ENCODE measurements at regions not wholly inside any gene's neighbourhood (a gene's known extent, or its start where the extent isn't known, plus 50 kb on each side); places are given as distances from the start of the nearest gene placed in this dataset.

- no peak for TF ChIP-seq ZNF138 (tag by site-specific recombination; IDR thresholded peaks at IDR 0.05; ENCODE audit: borderline replicate concordance)
- TF ChIP-seq, protein P1, sequence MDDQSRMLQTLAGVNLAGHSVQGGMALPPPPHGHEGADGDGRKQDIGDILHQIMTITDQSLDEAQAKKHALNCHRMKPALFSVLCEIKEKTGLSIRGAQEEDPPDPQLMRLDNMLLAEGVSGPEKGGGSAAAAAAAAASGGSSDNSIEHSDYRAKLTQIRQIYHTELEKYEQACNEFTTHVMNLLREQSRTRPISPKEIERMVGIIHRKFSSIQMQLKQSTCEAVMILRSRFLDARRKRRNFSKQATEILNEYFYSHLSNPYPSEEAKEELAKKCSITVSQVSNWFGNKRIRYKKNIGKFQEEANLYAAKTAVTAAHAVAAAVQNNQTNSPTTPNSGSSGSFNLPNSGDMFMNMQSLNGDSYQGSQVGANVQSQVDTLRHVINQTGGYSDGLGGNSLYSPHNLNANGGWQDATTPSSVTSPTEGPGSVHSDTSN (CRISPR knock-in tag; IDR thresholded peaks at IDR 0.05) = no peak
Observed at GRCh38 chr5:64018966-64019365, 56.7 kb upstream of the HTR1A start (continued).

- no peak for TF ChIP-seq ZNF138 (tag by site-specific recombination; IDR thresholded peaks at IDR 0.05; ENCODE audit: borderline replicate concordance)
- TF ChIP-seq, protein P2, sequence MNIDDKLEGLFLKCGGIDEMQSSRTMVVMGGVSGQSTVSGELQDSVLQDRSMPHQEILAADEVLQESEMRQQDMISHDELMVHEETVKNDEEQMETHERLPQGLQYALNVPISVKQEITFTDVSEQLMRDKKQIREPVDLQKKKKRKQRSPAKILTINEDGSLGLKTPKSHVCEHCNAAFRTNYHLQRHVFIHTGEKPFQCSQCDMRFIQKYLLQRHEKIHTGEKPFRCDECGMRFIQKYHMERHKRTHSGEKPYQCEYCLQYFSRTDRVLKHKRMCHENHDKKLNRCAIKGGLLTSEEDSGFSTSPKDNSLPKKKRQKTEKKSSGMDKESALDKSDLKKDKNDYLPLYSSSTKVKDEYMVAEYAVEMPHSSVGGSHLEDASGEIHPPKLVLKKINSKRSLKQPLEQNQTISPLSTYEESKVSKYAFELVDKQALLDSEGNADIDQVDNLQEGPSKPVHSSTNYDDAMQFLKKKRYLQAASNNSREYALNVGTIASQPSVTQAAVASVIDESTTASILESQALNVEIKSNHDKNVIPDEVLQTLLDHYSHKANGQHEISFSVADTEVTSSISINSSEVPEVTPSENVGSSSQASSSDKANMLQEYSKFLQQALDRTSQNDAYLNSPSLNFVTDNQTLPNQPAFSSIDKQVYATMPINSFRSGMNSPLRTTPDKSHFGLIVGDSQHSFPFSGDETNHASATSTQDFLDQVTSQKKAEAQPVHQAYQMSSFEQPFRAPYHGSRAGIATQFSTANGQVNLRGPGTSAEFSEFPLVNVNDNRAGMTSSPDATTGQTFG (tag by site-specific recombination; IDR thresholded peaks at IDR 0.05; ENCODE audit: borderline replicate concordance) = no peak
- no peak for TF ChIP-seq SETDB1 (IDR thresholded peaks at IDR 0.05; ENCODE audit: insufficient read length, low read length)
- TF ChIP-seq SCRT2 (tag by site-specific recombination; IDR thresholded peaks at IDR 0.05) = no peak
- no peak for TF ChIP-seq ZNF785 (tag by site-specific recombination; IDR thresholded peaks at IDR 0.05)
- no peak for TF ChIP-seq PATZ1 (tag by site-specific recombination; IDR thresholded peaks at IDR 0.05)
- TF ChIP-seq, protein P3, sequence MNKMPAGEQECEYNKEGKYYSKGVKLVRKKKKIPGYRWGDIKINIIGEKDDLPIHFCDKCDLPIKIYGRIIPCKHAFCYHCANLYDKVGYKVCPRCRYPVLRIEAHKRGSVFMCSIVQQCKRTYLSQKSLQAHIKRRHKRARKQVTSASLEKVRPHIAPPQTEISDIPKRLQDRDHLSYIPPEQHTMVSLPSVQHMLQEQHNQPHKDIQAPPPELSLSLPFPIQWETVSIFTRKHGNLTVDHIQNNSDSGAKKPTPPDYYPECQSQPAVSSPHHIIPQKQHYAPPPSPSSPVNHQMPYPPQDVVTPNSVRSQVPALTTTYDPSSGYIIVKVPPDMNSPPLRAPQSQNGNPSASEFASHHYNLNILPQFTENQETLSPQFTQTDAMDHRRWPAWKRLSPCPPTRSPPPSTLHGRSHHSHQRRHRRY (tag by site-specific recombination; IDR thresholded peaks at IDR 0.05) = no peak
- TF ChIP-seq ZNF221 (tag by site-specific recombination; IDR thresholded peaks at IDR 0.05; ENCODE audit: borderline replicate concordance) = no peak
- no peak for TF ChIP-seq ZNF341 (tag by site-specific recombination; IDR thresholded peaks at IDR 0.05; ENCODE audit: low read depth)
- POLR2A ChIA-PET = no interaction called here
Observed at GRCh38 chr5:64015824-64016223, 53.6 kb upstream of the HTR1A start.

More at GRCh38 chr5:64015824-64016223, 53.6 kb upstream of the HTR1A start:
- no peaks in the 10 kb centered on the region for H3K9me3 ChIP-seq (ENCODE audit: control insufficient read depth, insufficient read depth, low read depth, low read length)
- no peaks in the 10 kb centered on the region for H3K4me1 ChIP-seq (ENCODE audit: control insufficient read depth, insufficient read depth, low read length)
- no peaks in the 10 kb centered on the region for H3K36me3 ChIP-seq (ENCODE audit: control insufficient read depth in 2 of 2, insufficient read depth in 1 of 2, low read length in 2 of 2)
- CTCF ChIA-PET = no interaction called here
- no peak overlapping the region for H3K27ac ChIP-seq (ENCODE audit: extremely low read depth, low read depth, low read length)
- no peak overlapping the region for H3K4me3 ChIP-seq (ENCODE audit: low read depth, low read length)

All from HEK293 (cell line).